Osteocyte (in vitro differentiated cells): ENCODE measurements at regions not wholly inside any gene's neighbourhood (a gene's known extent, or its start where the extent isn't known, plus 50 kb on each side); places are given as distances from the start of the nearest gene placed in this dataset.

Source experiments
- DNase-seq: peaks from one replicate; pipeline ENCODE4 v3.0.0; 2021; ENCODE audit warnings: mixed read lengths; ENCODE audit not compliant: unreplicated experiment; ENCODE audit errors: extremely low spot score
- H3K27ac Mint-ChIP-seq: one replicate; pipeline ENCODE4 v1.8.0; 2021; ENCODE audit warnings: mild to moderate bottlenecking, mixed read lengths; ENCODE audit not compliant: unreplicated experiment
- H3K27me3 Mint-ChIP-seq: one replicate; pipeline ENCODE4 v1.8.0; 2021; ENCODE audit warnings: mixed read lengths; ENCODE audit not compliant: unreplicated experiment
- H3K36me3 Mint-ChIP-seq: one replicate; pipeline ENCODE4 v1.8.0; 2021; ENCODE audit warnings: mixed read lengths; ENCODE audit not compliant: unreplicated experiment
- H3K4me1 Mint-ChIP-seq: one replicate; pipeline ENCODE4 v1.8.0; 2021; ENCODE audit warnings: mixed read lengths; ENCODE audit not compliant: unreplicated experiment
- H3K4me3 Mint-ChIP-seq: one replicate; pipeline ENCODE4 v1.8.0; 2021; ENCODE audit warnings: mild to moderate bottlenecking, moderate library complexity, mixed read lengths; ENCODE audit not compliant: unreplicated experiment
- H3K9me3 Mint-ChIP-seq: one replicate; pipeline ENCODE4 v1.8.0; 2021; ENCODE audit warnings: mixed read lengths; ENCODE audit not compliant: unreplicated experiment
- CTCF ChIP-seq: fragments of 200-600 bp; sonication (generic); IDR thresholded peaks from 2 replicates; pipeline ENCODE4 v1.5.0; 2021; ENCODE audit warnings: antibody characterized with exemption, mild to moderate bottlenecking, moderate library complexity

- no peak for DNase-seq
- H3K4me1 Mint-ChIP-seq = no peaks in the 10 kb centered on the region
- no peaks in the 10 kb centered on the region for H3K9me3 Mint-ChIP-seq
- H3K36me3 Mint-ChIP-seq = no peaks in the 10 kb centered on the region
- no peak overlapping the region for H3K4me3 Mint-ChIP-seq
- no peaks in the 10 kb centered on the region for H3K27me3 Mint-ChIP-seq
- H3K27ac Mint-ChIP-seq = no peak overlapping the region
- no peak for TF ChIP-seq CTCF
Observed at GRCh38 chr5:175001311-175001710, 276.9 kb downstream of the MSX2 start.

GRCh38 chr5:174999581-174999980, 275.2 kb downstream of the MSX2 start:
- Mint-ChIP-seq H3K27ac (no peak overlapping the region), H3K4me1 (no peaks in the 10 kb centered on the region), H3K4me3 (no peak overlapping the region), H3K9me3 (no peaks in the 10 kb centered on the region), H3K36me3 (no peaks in the 10 kb centered on the region), H3K27me3 (no peaks in the 10 kb centered on the region)
- TF ChIP-seq CTCF = no peak
- no peak for DNase-seq

GRCh38 chr5:174998131-174998730, 273.8 kb downstream of the MSX2 start:
- no peaks in the 10 kb centered on the region for H3K36me3 Mint-ChIP-seq
- no peak overlapping the region for H3K27ac Mint-ChIP-seq
- no peaks in the 10 kb centered on the region for H3K4me1 Mint-ChIP-seq
- no peaks in the 10 kb centered on the region for H3K9me3 Mint-ChIP-seq
- no peaks in the 10 kb centered on the region for H3K27me3 Mint-ChIP-seq
- DNase-seq = no peak
- H3K4me3 Mint-ChIP-seq = no peak overlapping the region
- TF ChIP-seq CTCF = no peak

GRCh38 chr5:174997688-174998087, 273.3 kb downstream of the MSX2 start:
- H3K4me3 Mint-ChIP-seq = no peak overlapping the region
- no peak for DNase-seq
- no peak overlapping the region for H3K27ac Mint-ChIP-seq
- no peak for TF ChIP-seq CTCF
- H3K27me3 Mint-ChIP-seq = no peaks in the 10 kb centered on the region
- no peaks in the 10 kb centered on the region for H3K36me3 Mint-ChIP-seq
- no peaks in the 10 kb centered on the region for H3K4me1 Mint-ChIP-seq
- H3K9me3 Mint-ChIP-seq = no peaks in the 10 kb centered on the region

- Mint-ChIP-seq H3K9me3 (no peaks in the 10 kb centered on the region), H3K4me3 (no peak overlapping the region), H3K36me3 (no peaks in the 10 kb centered on the region), H3K27ac (no peak overlapping the region), H3K4me1 (no peaks in the 10 kb centered on the region), H3K27me3 (no peaks in the 10 kb centered on the region)
- no peak for DNase-seq
- no peak for TF ChIP-seq CTCF
Observed at GRCh38 chr5:174996941-174997340, 272.6 kb downstream of the MSX2 start.
